Panc1 (cell line): ENCODE measurements at regions not wholly inside any gene's neighbourhood (a gene's known extent, or its start where the extent isn't known, plus 50 kb on each side); places are given as distances from the start of the nearest gene placed in this dataset.

Experiments used
- ATAC-seq: fragments of 200-7000 bp; cut with Tn5 transposase; 2 replicates; pipeline ENCODE4 v1.9.1; 2020; ENCODE audit warnings: mild to moderate bottlenecking, moderate library complexity
- BruUV-seq: library from RNA; stranded (reverse); fragments of 400-500 nt; replicated peaks from 2 replicates; lab custom pipeline; 2021; lab: Mats Ljungman, UMichigan
- CTCF ChIA-PET: fragments of 300-600 bp; sonication (Branson Sonifier 250); formaldehyde crosslinking; loops from one replicate; lab custom pipeline; 2022; ENCODE audit warnings: antibody characterized with exemption; lab: Charles Lee
- POLR2A ChIA-PET: fragments of 300-600 bp; sonication (Branson Sonifier 250); formaldehyde crosslinking; loops from one replicate; lab custom pipeline; 2022; ENCODE audit warnings: antibody characterized with exemption; lab: Charles Lee
- DNase-seq: peaks from one replicate; pipeline ENCODE4 v3.0.0-alpha.2; 2010; ENCODE audit warnings: low read depth, low spot score
- H3K27ac ChIP-seq: 2 replicates; pipeline ENCODE4 v1.5.1; 2011; ENCODE audit warnings: mild to moderate bottlenecking, low read length, inconsistent platforms
- H3K27me3 ChIP-seq: fragments of 200-500 bp; sonication (Bioruptor generic); 2 replicates; pipeline ENCODE4 v1.6.0; 2014; ENCODE audit warnings: low read length, inconsistent platforms; ENCODE audit not compliant: control insufficient read depth, insufficient read depth
- H3K36me3 ChIP-seq: fragments of 200-500 bp; sonication (Bioruptor generic); 2 replicates; pipeline ENCODE4 v1.5.1; 2014; ENCODE audit warnings: inconsistent platforms, mild to moderate bottlenecking, low read length, moderate library complexity; ENCODE audit not compliant: control insufficient read depth, insufficient read depth
- H3K4me1 ChIP-seq: 2 replicates; pipeline ENCODE4 v1.5.1; 2011; ENCODE audit warnings: inconsistent platforms, mild to moderate bottlenecking, low read length, moderate library complexity; ENCODE audit not compliant: control insufficient read depth, insufficient read depth
- H3K4me3 ChIP-seq, 2 experiments: 2 replicates each; pipeline ENCODE4 v1.5.1; 2011 to 2012; ENCODE audit warnings: low read depth in 2 of 2, low read length in 2 of 2, mild to moderate bottlenecking in 2 of 2, inconsistent platforms in 1 of 2, moderate library complexity in 1 of 2
- H3K9me3 ChIP-seq: fragments of 200-500 bp; sonication (Bioruptor generic); 2 replicates; pipeline ENCODE4 v1.5.1; 2014; ENCODE audit warnings: low read depth, mild to moderate bottlenecking, inconsistent platforms, low read length, moderate library complexity; ENCODE audit not compliant: control insufficient read depth, insufficient read depth
- POLR2AphosphoS5 ChIP-seq: IDR thresholded peaks from 2 replicates; pipeline ENCODE4 v1.6.1; 2012; ENCODE audit warnings: mild to moderate bottlenecking, low read depth, low read length, moderate library complexity
- SIN3A ChIP-seq: IDR thresholded peaks from 2 replicates; pipeline ENCODE4 v1.6.1; 2012; ENCODE audit warnings: low read depth, mild to moderate bottlenecking, low read length, moderate library complexity, borderline replicate concordance; ENCODE audit not compliant: insufficient read depth
- TCF7L2 ChIP-seq: IDR thresholded peaks from 2 replicates; pipeline ENCODE4 v1.6.1; 2011; ENCODE audit warnings: mild to moderate bottlenecking, low read depth, low read length, inconsistent platforms
- in situ Hi-C: cut with HindIII; loops from 2 replicates; pipeline ENCODE4 v1.10.0; 2016; ENCODE audit warnings: low sequenced_read_pairs, low pct_unique_long_range_greater_than_20kb
- intact Hi-C: fragments of 100-400 bp; cut with micrococcal nuclease; formaldehyde crosslinking; loops from one replicate; pipeline ENCODE4 v1.10.0; 2022; ENCODE audit not compliant: unreplicated experiment
- TF ChIP-seq, protein P1 (sequence below), 2 experiments: IDR thresholded peaks; 2 replicates each; pipeline ENCODE4 v1.6.1; 2011 to 2012; ENCODE audit warnings: low read depth in 2 of 2, control low read depth in 1 of 2, low read length in 1 of 2, mild to moderate bottlenecking in 1 of 2, moderate library complexity in 1 of 2; ENCODE audit not compliant: insufficient read depth in 1 of 2
- TF ChIP-seq, protein P2 (sequence below): fragments of 450-650 bp; IDR thresholded peaks from 2 replicates; pipeline ENCODE4 v1.5.1; 2017; ENCODE audit warnings: mild to moderate bottlenecking

DNA sequence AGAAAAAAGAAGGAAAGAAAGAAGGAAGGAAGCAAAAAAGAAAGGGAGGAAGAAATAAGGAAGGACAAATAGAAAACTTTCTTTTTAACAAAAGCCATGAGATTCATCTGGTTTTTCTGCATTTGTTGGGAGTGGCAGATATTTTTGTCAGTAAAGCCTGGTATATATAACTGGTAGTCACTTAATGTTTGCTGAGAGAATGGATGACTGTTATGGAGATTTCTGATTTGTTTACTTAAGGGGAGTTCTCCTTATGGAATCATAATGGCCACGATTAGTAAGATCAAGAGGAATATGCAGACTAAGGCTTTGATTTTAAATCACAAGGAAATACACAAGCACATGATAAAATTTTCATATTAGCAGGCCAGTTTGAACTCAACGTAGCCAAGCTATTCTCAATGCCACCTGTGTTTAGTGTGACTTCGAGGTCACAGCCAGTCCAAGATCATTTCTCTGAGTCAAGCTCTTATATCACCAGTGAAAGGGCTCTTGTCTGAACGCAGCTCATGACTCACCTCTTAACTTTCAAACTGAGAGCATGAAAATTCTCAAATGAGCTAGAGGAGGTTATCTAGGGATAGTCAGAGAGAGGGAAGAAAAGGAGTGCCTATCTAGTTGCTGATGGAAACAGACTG is 445.1 kb upstream of the ZMIZ1 start:
- H3K36me3 ChIP-seq = no peaks in the 10 kb centered on the region
- POLR2A ChIA-PET = no interaction called here
- no peaks in the 10 kb centered on the region; the same call in 1 of the 2 replicates for H3K4me1 ChIP-seq
- peak; percentile 76 for DNase-seq
- peaks cover 11% of the 10 kb centered on the region for H3K27me3 ChIP-seq
- no peaks in the 10 kb centered on the region for H3K9me3 ChIP-seq
- CTCF ChIA-PET = interaction anchor here (1.3 kb wide), 1 partner anchor 34 kb away, joined by 3 read pairs; no protein-coding TSS in a partner anchor
- in situ Hi-C loops (no loop called here), intact Hi-C loops (no loop called here)
- TF ChIP-seq POLR2AphosphoS5 = no peak
- H3K4me3 ChIP-seq = no peak overlapping the region
- H3K27ac ChIP-seq = no peak overlapping the region
- peak; percentile 78 for ATAC-seq
- no TSS peak for BruUV-seq

DNA sequence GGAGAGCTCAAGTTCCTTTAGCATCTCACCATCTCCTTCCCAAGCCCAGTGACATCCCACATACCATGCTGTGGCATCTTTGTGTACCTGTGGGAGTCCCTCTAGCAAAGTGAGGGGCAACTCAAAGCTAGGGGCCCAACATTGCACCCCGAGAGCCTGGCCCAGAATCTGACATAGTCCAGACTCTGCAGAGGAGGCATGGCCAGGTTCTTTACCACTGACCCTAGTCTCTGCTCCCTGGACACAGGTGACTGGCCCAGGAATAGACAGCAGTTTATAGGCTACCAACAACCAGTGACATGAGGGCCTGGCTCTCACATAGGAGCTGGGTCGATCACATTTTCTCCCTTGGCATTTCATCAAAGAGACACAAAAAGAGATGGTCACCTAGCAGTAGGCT is 444.0 kb upstream of the ZMIZ1 start:
- no TSS peak for BruUV-seq
- in situ Hi-C loops (no loop called here), intact Hi-C loops (no loop called here)
- no peaks in the 10 kb centered on the region for H3K4me1 ChIP-seq
- no peak overlapping the region for H3K4me3 ChIP-seq
- no peak overlapping the region for H3K27ac ChIP-seq
- H3K27me3 ChIP-seq = peaks cover 11% of the 10 kb centered on the region
- CTCF ChIA-PET = interaction anchor here (1.3 kb wide), 1 partner anchor 33 kb away, joined by 3 read pairs; no protein-coding TSS in a partner anchor
- no peaks in the 10 kb centered on the region for H3K9me3 ChIP-seq
- TF ChIP-seq TCF7L2 (no peak), POLR2AphosphoS5 (no peak), SIN3A (no peak)
- TF ChIP-seq, protein P1, sequence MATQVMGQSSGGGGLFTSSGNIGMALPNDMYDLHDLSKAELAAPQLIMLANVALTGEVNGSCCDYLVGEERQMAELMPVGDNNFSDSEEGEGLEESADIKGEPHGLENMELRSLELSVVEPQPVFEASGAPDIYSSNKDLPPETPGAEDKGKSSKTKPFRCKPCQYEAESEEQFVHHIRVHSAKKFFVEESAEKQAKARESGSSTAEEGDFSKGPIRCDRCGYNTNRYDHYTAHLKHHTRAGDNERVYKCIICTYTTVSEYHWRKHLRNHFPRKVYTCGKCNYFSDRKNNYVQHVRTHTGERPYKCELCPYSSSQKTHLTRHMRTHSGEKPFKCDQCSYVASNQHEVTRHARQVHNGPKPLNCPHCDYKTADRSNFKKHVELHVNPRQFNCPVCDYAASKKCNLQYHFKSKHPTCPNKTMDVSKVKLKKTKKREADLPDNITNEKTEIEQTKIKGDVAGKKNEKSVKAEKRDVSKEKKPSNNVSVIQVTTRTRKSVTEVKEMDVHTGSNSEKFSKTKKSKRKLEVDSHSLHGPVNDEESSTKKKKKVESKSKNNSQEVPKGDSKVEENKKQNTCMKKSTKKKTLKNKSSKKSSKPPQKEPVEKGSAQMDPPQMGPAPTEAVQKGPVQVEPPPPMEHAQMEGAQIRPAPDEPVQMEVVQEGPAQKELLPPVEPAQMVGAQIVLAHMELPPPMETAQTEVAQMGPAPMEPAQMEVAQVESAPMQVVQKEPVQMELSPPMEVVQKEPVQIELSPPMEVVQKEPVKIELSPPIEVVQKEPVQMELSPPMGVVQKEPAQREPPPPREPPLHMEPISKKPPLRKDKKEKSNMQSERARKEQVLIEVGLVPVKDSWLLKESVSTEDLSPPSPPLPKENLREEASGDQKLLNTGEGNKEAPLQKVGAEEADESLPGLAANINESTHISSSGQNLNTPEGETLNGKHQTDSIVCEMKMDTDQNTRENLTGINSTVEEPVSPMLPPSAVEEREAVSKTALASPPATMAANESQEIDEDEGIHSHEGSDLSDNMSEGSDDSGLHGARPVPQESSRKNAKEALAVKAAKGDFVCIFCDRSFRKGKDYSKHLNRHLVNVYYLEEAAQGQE (IDR thresholded peaks at IDR 0.05; ENCODE audit: insufficient read depth in 1 of 2, low read depth in 2 of 2, low read length in 1 of 2) = no peak
- TF ChIP-seq, protein P2, sequence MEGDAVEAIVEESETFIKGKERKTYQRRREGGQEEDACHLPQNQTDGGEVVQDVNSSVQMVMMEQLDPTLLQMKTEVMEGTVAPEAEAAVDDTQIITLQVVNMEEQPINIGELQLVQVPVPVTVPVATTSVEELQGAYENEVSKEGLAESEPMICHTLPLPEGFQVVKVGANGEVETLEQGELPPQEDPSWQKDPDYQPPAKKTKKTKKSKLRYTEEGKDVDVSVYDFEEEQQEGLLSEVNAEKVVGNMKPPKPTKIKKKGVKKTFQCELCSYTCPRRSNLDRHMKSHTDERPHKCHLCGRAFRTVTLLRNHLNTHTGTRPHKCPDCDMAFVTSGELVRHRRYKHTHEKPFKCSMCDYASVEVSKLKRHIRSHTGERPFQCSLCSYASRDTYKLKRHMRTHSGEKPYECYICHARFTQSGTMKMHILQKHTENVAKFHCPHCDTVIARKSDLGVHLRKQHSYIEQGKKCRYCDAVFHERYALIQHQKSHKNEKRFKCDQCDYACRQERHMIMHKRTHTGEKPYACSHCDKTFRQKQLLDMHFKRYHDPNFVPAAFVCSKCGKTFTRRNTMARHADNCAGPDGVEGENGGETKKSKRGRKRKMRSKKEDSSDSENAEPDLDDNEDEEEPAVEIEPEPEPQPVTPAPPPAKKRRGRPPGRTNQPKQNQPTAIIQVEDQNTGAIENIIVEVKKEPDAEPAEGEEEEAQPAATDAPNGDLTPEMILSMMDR = no peak
- DNase-seq (no peak), ATAC-seq (no peak)
- POLR2A ChIA-PET = interaction anchor here (0.6 kb wide), 1 partner anchor 446 kb away, joined by 6 read pairs; no protein-coding TSS in a partner anchor
- H3K36me3 ChIP-seq = no peaks in the 10 kb centered on the region

GRCh38 chr10:78626471-78626870 is 442.3 kb upstream of the ZMIZ1 start:
- in situ Hi-C loops = no loop called here
- CTCF ChIA-PET = no interaction called here
- ATAC-seq (no peak), DNase-seq (no peak)
- BruUV-seq = no TSS peak
- no peak overlapping the region for H3K4me3 ChIP-seq
- intact Hi-C loops = no loop called here
- TF ChIP-seq TCF7L2 (no peak), SIN3A (no peak), POLR2AphosphoS5 (no peak)
- TF ChIP-seq, protein P1 (IDR thresholded peaks at IDR 0.05; ENCODE audit: insufficient read depth in 1 of 2, low read depth in 2 of 2, low read length in 1 of 2) = no peak
- TF ChIP-seq, protein P2 = no peak
- peaks cover 8% of the 10 kb centered on the region for H3K27me3 ChIP-seq
- no peaks in the 10 kb centered on the region for H3K9me3 ChIP-seq
- H3K27ac ChIP-seq = no peak overlapping the region
- POLR2A ChIA-PET = no interaction called here
- no peaks in the 10 kb centered on the region for H3K36me3 ChIP-seq
- H3K4me1 ChIP-seq = no peaks in the 10 kb centered on the region
